ENCODE measurements at regions not wholly inside any gene's neighbourhood (a gene's known extent, or its start where the extent isn't known, plus 50 kb on each side); places are given as distances from the start of the nearest gene placed in this dataset.
"Not testable (repeated sequence)": the region's sequence is repeated elsewhere in the genome, so short reads cannot be mapped to it uniquely, and the experiment has no call there.

GRCh38 chr13:44697058-44697457, 120.9 kb upstream of the TSC22D1 start:
- DNase-seq: no peak

- no peak for DNase-seq
Measured at GRCh38 chr13:44695520-44695919, 119.4 kb upstream of the TSC22D1 start.

- DNase-seq: no peak
Measured at GRCh38 chr13:44694842-44695241, 118.7 kb upstream of the TSC22D1 start.

GRCh38 chr13:44694291-44694690, 118.2 kb upstream of the TSC22D1 start:
- DNase-seq: no peak

- no peak for DNase-seq
Measured at GRCh38 chr13:44693156-44693764, 117.1 kb upstream of the TSC22D1 start.

GRCh38 chr13:44692173-44692713, 116.1 kb upstream of the TSC22D1 start:
- DNase-seq: no peak

- DNase-seq: no peak
Measured at GRCh38 chr13:44690376-44690775, 114.2 kb upstream of the TSC22D1 start.

- DNase-seq: no peak
Measured at GRCh38 chr13:44688652-44689051, 112.5 kb upstream of the TSC22D1 start.

GRCh38 chr13:44686531-44686934, 110.4 kb upstream of the TSC22D1 start:
- DNase-seq: no peak

- no peak for DNase-seq
Measured at GRCh38 chr13:44685641-44686040, 109.5 kb upstream of the TSC22D1 start.

- DNase-seq: not testable (repeated sequence)
Measured at GRCh38 chr13:44682416-44682815, 106.3 kb upstream of the TSC22D1 start.

GRCh38 chr13:44680746-44681355, 104.7 kb upstream of the TSC22D1 start:
- DNase-seq: no peak

GRCh38 chr13:44679597-44679996, 103.5 kb upstream of the TSC22D1 start:
- DNase-seq: no peak

GRCh38 chr13:44678197-44678596, 102.1 kb upstream of the TSC22D1 start:
- no peak for DNase-seq

GRCh38 chr13:44676534-44676933, 100.4 kb upstream of the TSC22D1 start:
- no peak for DNase-seq

GRCh38 chr13:44669534-44669933, 93.4 kb upstream of the TSC22D1 start:
- no peak for DNase-seq

- DNase-seq: no peak
Measured at GRCh38 chr13:44668688-44669087, 92.6 kb upstream of the TSC22D1 start.

GRCh38 chr13:44667943-44668342, 91.8 kb upstream of the TSC22D1 start:
- DNase-seq: no peak

- DNase-seq: not testable (repeated sequence)
Measured at GRCh38 chr13:44666538-44666937, 90.4 kb upstream of the TSC22D1 start.

- no peak for DNase-seq
Measured at GRCh38 chr13:44664308-44664707, 88.2 kb upstream of the TSC22D1 start.

GRCh38 chr13:44662515-44662914, 86.4 kb upstream of the TSC22D1 start:
- no peak for DNase-seq

GRCh38 chr13:44661936-44662335, 85.8 kb upstream of the TSC22D1 start:
- no peak for DNase-seq

GRCh38 chr13:44660050-44660449, 83.9 kb upstream of the TSC22D1 start:
- no peak for DNase-seq

GRCh38 chr13:44652962-44653660, 77.0 kb upstream of the TSC22D1 start:
- DNase-seq: no peak
